ENCODE measurements at regions not wholly inside any gene's neighbourhood (a gene's known extent, or its start where the extent isn't known, plus 50 kb on each side); places are given as distances from the start of the nearest gene placed in this dataset.

DNA sequence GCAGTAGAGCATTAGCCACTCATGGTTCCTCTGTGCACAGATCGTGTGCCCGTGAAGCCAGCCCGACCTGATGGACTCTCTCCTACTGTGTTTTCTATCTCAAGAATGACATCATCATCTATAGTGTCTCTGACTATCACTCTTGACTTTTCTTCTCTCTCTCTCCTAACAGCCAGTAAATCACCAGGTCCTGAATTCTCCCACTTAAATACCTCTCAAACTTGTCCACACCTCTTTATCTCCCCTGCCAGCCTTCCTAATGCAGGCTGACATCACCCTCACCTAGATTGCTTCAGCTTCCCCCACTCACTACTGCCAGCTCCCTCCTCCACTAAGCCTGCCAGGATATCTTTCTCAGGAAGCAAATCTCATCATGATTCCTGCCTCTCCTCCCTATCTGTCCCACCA is 90.6 kb upstream of the MIER3 start:
- Histone ChIP-seq H2BK15ac (ENCODE audit: low read depth, low read length) (no peak overlapping the region), H2BK20ac (ENCODE audit: low read depth, low read length, poor library complexity, severe bottlenecking) (no peak overlapping the region), H3T11ph (ENCODE audit: low read length) (no peak overlapping the region), H2AK5ac (ENCODE audit: insufficient read length, low read length) (no peak overlapping the region), H3K4me2 (ENCODE audit: insufficient read depth, insufficient read length, low read length) (no peak overlapping the region), H3K27me3 (ENCODE audit: insufficient read depth, low read length) (no peaks in the 10 kb centered on the region; the same call in 1 of the 2 replicates), H2BK5ac (ENCODE audit: insufficient read length, low read length) (no peak overlapping the region), H2AFZ (ENCODE audit: low read length) (no peak overlapping the region), H3K79me1 (ENCODE audit: insufficient read depth, low read depth, low read length, poor library complexity, severe bottlenecking) (no peaks in the 10 kb centered on the region), H3K14ac (ENCODE audit: insufficient read depth, low read length) (no peak overlapping the region), H3K79me2 (ENCODE audit: insufficient read depth, low read length) (no peaks in the 10 kb centered on the region), H2BK12ac (ENCODE audit: insufficient read length, low read depth, low read length) (no peak overlapping the region), H4K20me1 (ENCODE audit: control insufficient read depth, insufficient read depth, insufficient read length) (no peaks in the 10 kb centered on the region), H3K23me2 (ENCODE audit: insufficient read length, low read depth, low read length, poor library complexity, severe bottlenecking) (no peaks in the 10 kb centered on the region), H3K27ac (ENCODE audit: insufficient read length, low read depth, low read length) (no peak overlapping the region), H4K91ac (ENCODE audit: insufficient read length, low read depth, low read length) (no peak overlapping the region), H3K4me1 (ENCODE audit: insufficient read depth, low read length) (no peaks in the 10 kb centered on the region), H3K9me3 (ENCODE audit: control insufficient read depth, low read depth, low read length) (no peaks in the 10 kb centered on the region), H4K5ac (ENCODE audit: insufficient read length, low read depth, low read length) (no peak overlapping the region), H3K23ac (ENCODE audit: insufficient read length, low read depth, low read length) (no peak overlapping the region), H3K9ac (ENCODE audit: extremely low read depth, insufficient read length, low read length) (no peak overlapping the region), H4K8ac (replicated peaks; ENCODE audit: insufficient read length, low read depth, low read length) (no peak overlapping the region), H2BK120ac (ENCODE audit: low read depth, low read length, poor library complexity, severe bottlenecking) (no peak overlapping the region), H3K18ac (ENCODE audit: insufficient read length, low read depth, low read length) (no peak overlapping the region), H3K4ac (ENCODE audit: low read depth, low read length) (no peak overlapping the region), H3K56ac (ENCODE audit: insufficient read length, low read depth, low read length) (no peak overlapping the region)
- no peak for DNase-seq
- TF ChIP-seq, protein P1, sequence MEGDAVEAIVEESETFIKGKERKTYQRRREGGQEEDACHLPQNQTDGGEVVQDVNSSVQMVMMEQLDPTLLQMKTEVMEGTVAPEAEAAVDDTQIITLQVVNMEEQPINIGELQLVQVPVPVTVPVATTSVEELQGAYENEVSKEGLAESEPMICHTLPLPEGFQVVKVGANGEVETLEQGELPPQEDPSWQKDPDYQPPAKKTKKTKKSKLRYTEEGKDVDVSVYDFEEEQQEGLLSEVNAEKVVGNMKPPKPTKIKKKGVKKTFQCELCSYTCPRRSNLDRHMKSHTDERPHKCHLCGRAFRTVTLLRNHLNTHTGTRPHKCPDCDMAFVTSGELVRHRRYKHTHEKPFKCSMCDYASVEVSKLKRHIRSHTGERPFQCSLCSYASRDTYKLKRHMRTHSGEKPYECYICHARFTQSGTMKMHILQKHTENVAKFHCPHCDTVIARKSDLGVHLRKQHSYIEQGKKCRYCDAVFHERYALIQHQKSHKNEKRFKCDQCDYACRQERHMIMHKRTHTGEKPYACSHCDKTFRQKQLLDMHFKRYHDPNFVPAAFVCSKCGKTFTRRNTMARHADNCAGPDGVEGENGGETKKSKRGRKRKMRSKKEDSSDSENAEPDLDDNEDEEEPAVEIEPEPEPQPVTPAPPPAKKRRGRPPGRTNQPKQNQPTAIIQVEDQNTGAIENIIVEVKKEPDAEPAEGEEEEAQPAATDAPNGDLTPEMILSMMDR (conservative IDR thresholded peaks at IDR 0.05), result no peak
- Mint-ChIP-seq H3K4me1 (peaks cover 2 to 3% of the 10 kb centered on the region in 2 experiments; a peak in 3 of 4 replicates), H3K27me3 (ENCODE audit: low read depth) (no peaks in the 10 kb centered on the region), H3K36me3 (ENCODE audit: insufficient read depth in 1 of 3, low read depth in 3 of 3) (no peaks in the 10 kb centered on the region), H3K9me3 (no peaks in the 10 kb centered on the region), H3K4me3 (no peak overlapping the region), H3K27ac (no peak overlapping the region)
- WGBS (ENCODE audit: extremely low coverage, insufficient read length, low lambda C conversion rate), result no CpG with 5 or more reads among the region's 3 CpGs

Data from H9 (cell line).